ENCODE measurements at regions not wholly inside any gene's neighbourhood (a gene's known extent, or its start where the extent isn't known, plus 50 kb on each side); places are given as distances from the start of the nearest gene placed in this dataset.
A peak's percentile ranks its signal among the peaks of the same experiment; 100 is the strongest.
"Not testable (repeated sequence)": the region's sequence is repeated elsewhere in the genome, so short reads cannot be mapped to it uniquely, and the experiment has no call there.

- Mint-ChIP-seq H3K9me3 (no peaks in the 10 kb centered on the region), H3K4me1 (no peaks in the 10 kb centered on the region), H3K27ac (no peak overlapping the region), H3K4me3 (no peak overlapping the region), H3K36me3 (no peaks in the 10 kb centered on the region), H3K27me3 (no peaks in the 10 kb centered on the region)
- CTCF ChIA-PET, result no interaction called here
- no peak for DNase-seq
Measured at GRCh38 chr2:84055816-84056215, 403.3 kb downstream of the SUCLG1 start.

GRCh38 chr2:84054577-84054976, 404.5 kb downstream of the SUCLG1 start:
- H3K4me3 Mint-ChIP-seq, H3K27ac Mint-ChIP-seq, DNase-seq, H3K4me1 Mint-ChIP-seq, CTCF ChIA-PET, H3K27me3 Mint-ChIP-seq, H3K9me3 Mint-ChIP-seq, H3K36me3 Mint-ChIP-seq: not testable (repeated sequence)

- no peak for DNase-seq
- H3K27me3 Mint-ChIP-seq, result no peaks in the 10 kb centered on the region
- H3K4me3 Mint-ChIP-seq, result no peak overlapping the region
- no peaks in the 10 kb centered on the region for H3K9me3 Mint-ChIP-seq
- CTCF ChIA-PET, result no interaction called here
- no peaks in the 10 kb centered on the region for H3K36me3 Mint-ChIP-seq
- H3K4me1 Mint-ChIP-seq, result no peaks in the 10 kb centered on the region
- H3K27ac Mint-ChIP-seq, result no peak overlapping the region
Measured at GRCh38 chr2:84052913-84053312, 406.2 kb downstream of the SUCLG1 start.

- no peak for DNase-seq
- Mint-ChIP-seq H3K4me1 (no peaks in the 10 kb centered on the region), H3K27ac (no peak overlapping the region), H3K4me3 (no peak overlapping the region), H3K36me3 (no peaks in the 10 kb centered on the region), H3K27me3 (no peaks in the 10 kb centered on the region), H3K9me3 (no peaks in the 10 kb centered on the region)
- CTCF ChIA-PET, result no interaction called here
Measured at GRCh38 chr2:84052043-84052442, 407.0 kb downstream of the SUCLG1 start.

- Mint-ChIP-seq H3K4me1 (no peaks in the 10 kb centered on the region), H3K9me3 (no peaks in the 10 kb centered on the region), H3K36me3 (no peaks in the 10 kb centered on the region), H3K27me3 (no peaks in the 10 kb centered on the region), H3K4me3 (no peak overlapping the region), H3K27ac (no peak overlapping the region)
- DNase-seq, result no peak
- CTCF ChIA-PET, result no interaction called here
Measured at GRCh38 chr2:84048964-84049363, 410.1 kb downstream of the SUCLG1 start.

GRCh38 chr2:84041506-84041905, 417.6 kb downstream of the SUCLG1 start:
- Mint-ChIP-seq H3K27me3 (peaks cover 7% of the 10 kb centered on the region), H3K36me3 (no peaks in the 10 kb centered on the region), H3K9me3 (no peaks in the 10 kb centered on the region), H3K4me3 (no peak overlapping the region), H3K27ac (no peak overlapping the region), H3K4me1 (no peaks in the 10 kb centered on the region)
- DNase-seq, result no peak
- CTCF ChIA-PET, result interaction anchor here (1.0 kb wide), 1 partner anchor 19 kb away, joined by 3 read pairs; no protein-coding TSS in a partner anchor

- CTCF ChIA-PET, result interaction anchor here (1.2 kb wide), 1 partner anchor 18 kb away, joined by 3 read pairs; no protein-coding TSS in a partner anchor
- no peak overlapping the region for H3K4me3 Mint-ChIP-seq
- H3K27ac Mint-ChIP-seq, result no peak overlapping the region
- no peak for DNase-seq
- no peaks in the 10 kb centered on the region for H3K4me1 Mint-ChIP-seq
- H3K27me3 Mint-ChIP-seq, result peaks cover 7% of the 10 kb centered on the region
- H3K9me3 Mint-ChIP-seq, result no peaks in the 10 kb centered on the region
- H3K36me3 Mint-ChIP-seq, result no peaks in the 10 kb centered on the region
Measured at GRCh38 chr2:84040281-84040680, 418.8 kb downstream of the SUCLG1 start.

- Mint-ChIP-seq H3K27me3 (peaks cover 7% of the 10 kb centered on the region), H3K4me3 (no peak overlapping the region), H3K9me3 (no peaks in the 10 kb centered on the region), H3K36me3 (no peaks in the 10 kb centered on the region), H3K27ac (no peak overlapping the region), H3K4me1 (no peaks in the 10 kb centered on the region)
- CTCF ChIA-PET, result interaction anchor here (1.0 to 1.2 kb wide), 2 partner anchors 9 to 16 kb away, joined by 3 to 4 read pairs; no protein-coding TSS in a partner anchor
- no peak for DNase-seq
Measured at GRCh38 chr2:84038866-84039265, 420.2 kb downstream of the SUCLG1 start.

GRCh38 chr2:84033347-84033974, 425.6 kb downstream of the SUCLG1 start:
- DNase-seq, result no peak
- Mint-ChIP-seq H3K36me3 (no peaks in the 10 kb centered on the region), H3K9me3 (no peaks in the 10 kb centered on the region), H3K27ac (no peak overlapping the region), H3K4me1 (peaks cover 3% of the 10 kb centered on the region), H3K27me3 (no peaks in the 10 kb centered on the region), H3K4me3 (no peak overlapping the region)
- CTCF ChIA-PET, result interaction anchor here (1.4 kb wide), 1 partner anchor 11 kb away, joined by 6 read pairs; no protein-coding TSS in a partner anchor

GRCh38 chr2:84031312-84032050, 427.6 kb downstream of the SUCLG1 start:
- DNase-seq, result no peak
- H3K4me1 Mint-ChIP-seq, result peaks cover 3% of the 10 kb centered on the region
- H3K27ac Mint-ChIP-seq, result no peak overlapping the region
- H3K9me3 Mint-ChIP-seq, result no peaks in the 10 kb centered on the region
- no peaks in the 10 kb centered on the region for H3K27me3 Mint-ChIP-seq
- CTCF ChIA-PET, result interaction anchor here (1.2 to 1.8 kb wide), 2 partner anchors 9 to 271 kb away, joined by 3 to 6 read pairs; no protein-coding TSS in a partner anchor
- no peak overlapping the region for H3K4me3 Mint-ChIP-seq
- no peaks in the 10 kb centered on the region for H3K36me3 Mint-ChIP-seq

GRCh38 chr2:84029903-84030575, 429.0 kb downstream of the SUCLG1 start:
- CTCF ChIA-PET, result no interaction called here
- H3K27me3 Mint-ChIP-seq, result no peaks in the 10 kb centered on the region
- peaks cover 3% of the 10 kb centered on the region for H3K4me1 Mint-ChIP-seq
- no peak overlapping the region for H3K4me3 Mint-ChIP-seq
- H3K27ac Mint-ChIP-seq, result no peak overlapping the region
- no peaks in the 10 kb centered on the region for H3K9me3 Mint-ChIP-seq
- no peak for DNase-seq
- H3K36me3 Mint-ChIP-seq, result no peaks in the 10 kb centered on the region

GRCh38 chr2:84026818-84027217, 432.3 kb downstream of the SUCLG1 start:
- no peaks in the 10 kb centered on the region for H3K27me3 Mint-ChIP-seq
- no peak for DNase-seq
- H3K9me3 Mint-ChIP-seq, result no peaks in the 10 kb centered on the region
- no peaks in the 10 kb centered on the region for H3K36me3 Mint-ChIP-seq
- CTCF ChIA-PET, result no interaction called here
- H3K4me1 Mint-ChIP-seq, result no peaks in the 10 kb centered on the region
- no peak overlapping the region for H3K4me3 Mint-ChIP-seq
- H3K27ac Mint-ChIP-seq, result no peak overlapping the region

- no peak overlapping the region for H3K4me3 Mint-ChIP-seq
- no peaks in the 10 kb centered on the region for H3K36me3 Mint-ChIP-seq
- peak; percentile 30 for DNase-seq
- H3K9me3 Mint-ChIP-seq, result no peaks in the 10 kb centered on the region
- H3K27me3 Mint-ChIP-seq, result no peaks in the 10 kb centered on the region
- no peak overlapping the region for H3K27ac Mint-ChIP-seq
- H3K4me1 Mint-ChIP-seq, result no peaks in the 10 kb centered on the region
- CTCF ChIA-PET, result interaction anchor here (0.5 to 1.4 kb wide), 9 partner anchors 9 to 402 kb away, joined by 3 to 12 read pairs (median 3); no protein-coding TSS in a partner anchor
Measured at GRCh38 chr2:84022810-84023431, 436.2 kb downstream of the SUCLG1 start.

GRCh38 chr2:84017010-84017409, 442.1 kb downstream of the SUCLG1 start:
- Mint-ChIP-seq H3K4me1 (no peaks in the 10 kb centered on the region), H3K9me3 (no peaks in the 10 kb centered on the region), H3K27me3 (no peaks in the 10 kb centered on the region), H3K4me3 (no peak overlapping the region), H3K36me3 (no peaks in the 10 kb centered on the region), H3K27ac (no peak overlapping the region)
- CTCF ChIA-PET, result no interaction called here
- no peak for DNase-seq
